ENCODE measurements at regions not wholly inside any gene's neighbourhood (a gene's known extent, or its start where the extent isn't known, plus 50 kb on each side); places are given as distances from the start of the nearest gene placed in this dataset.

DNA sequence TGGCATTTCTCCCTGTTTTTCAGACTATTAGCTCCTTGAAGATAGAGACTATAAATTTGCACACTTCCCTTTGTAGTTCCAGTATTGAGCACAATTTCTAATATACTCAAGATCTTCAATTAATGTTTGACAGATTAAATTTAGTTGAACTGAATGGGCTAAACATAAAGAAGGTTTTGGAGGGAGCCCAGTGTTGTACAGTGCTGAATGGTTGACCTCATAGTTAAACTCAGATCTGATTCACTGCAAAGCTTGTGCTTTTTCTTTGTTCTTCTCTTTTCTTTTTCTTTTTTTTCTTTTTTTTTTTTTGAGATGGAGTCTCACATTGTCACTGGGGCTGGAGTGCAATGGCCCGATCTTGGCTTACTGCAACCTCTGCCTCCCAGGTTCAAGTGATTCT, 411.7 kb upstream of the ZNF462 start:
- TF ChIP-seq, protein P1, sequence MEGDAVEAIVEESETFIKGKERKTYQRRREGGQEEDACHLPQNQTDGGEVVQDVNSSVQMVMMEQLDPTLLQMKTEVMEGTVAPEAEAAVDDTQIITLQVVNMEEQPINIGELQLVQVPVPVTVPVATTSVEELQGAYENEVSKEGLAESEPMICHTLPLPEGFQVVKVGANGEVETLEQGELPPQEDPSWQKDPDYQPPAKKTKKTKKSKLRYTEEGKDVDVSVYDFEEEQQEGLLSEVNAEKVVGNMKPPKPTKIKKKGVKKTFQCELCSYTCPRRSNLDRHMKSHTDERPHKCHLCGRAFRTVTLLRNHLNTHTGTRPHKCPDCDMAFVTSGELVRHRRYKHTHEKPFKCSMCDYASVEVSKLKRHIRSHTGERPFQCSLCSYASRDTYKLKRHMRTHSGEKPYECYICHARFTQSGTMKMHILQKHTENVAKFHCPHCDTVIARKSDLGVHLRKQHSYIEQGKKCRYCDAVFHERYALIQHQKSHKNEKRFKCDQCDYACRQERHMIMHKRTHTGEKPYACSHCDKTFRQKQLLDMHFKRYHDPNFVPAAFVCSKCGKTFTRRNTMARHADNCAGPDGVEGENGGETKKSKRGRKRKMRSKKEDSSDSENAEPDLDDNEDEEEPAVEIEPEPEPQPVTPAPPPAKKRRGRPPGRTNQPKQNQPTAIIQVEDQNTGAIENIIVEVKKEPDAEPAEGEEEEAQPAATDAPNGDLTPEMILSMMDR (conservative IDR thresholded peaks at IDR 0.05; ENCODE audit: low read depth, low read length): no peak
- H3K4me3 ChIP-seq (ENCODE audit: low read depth, low read length): no peak overlapping the region
- no peak for DNase-seq (ENCODE audit: low read depth)

DNA sequence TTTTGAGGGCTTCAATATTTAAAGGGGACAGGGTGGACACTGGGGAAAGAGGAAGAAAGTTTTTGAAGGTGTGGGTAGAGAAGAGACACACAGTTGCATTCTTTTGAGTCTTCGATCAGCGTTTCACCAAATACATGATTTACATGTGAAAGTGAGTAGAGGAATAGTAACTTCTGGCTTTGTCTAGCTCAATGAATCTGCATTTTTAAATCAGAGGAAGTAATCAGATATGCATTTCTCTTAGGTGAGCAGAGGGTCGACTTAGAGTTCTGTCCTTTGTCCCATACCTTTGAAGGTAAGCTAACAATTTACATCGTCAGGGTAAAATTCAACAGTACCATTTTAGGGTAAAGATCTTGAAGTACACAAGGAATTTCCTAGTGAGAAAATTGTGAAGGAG, 406.4 kb upstream of the ZNF462 start:
- no peak for DNase-seq (ENCODE audit: low read depth)
- TF ChIP-seq, protein P1 (conservative IDR thresholded peaks at IDR 0.05; ENCODE audit: low read depth, low read length): no peak
- H3K4me3 ChIP-seq (ENCODE audit: low read depth, low read length): no peak overlapping the region

DNA sequence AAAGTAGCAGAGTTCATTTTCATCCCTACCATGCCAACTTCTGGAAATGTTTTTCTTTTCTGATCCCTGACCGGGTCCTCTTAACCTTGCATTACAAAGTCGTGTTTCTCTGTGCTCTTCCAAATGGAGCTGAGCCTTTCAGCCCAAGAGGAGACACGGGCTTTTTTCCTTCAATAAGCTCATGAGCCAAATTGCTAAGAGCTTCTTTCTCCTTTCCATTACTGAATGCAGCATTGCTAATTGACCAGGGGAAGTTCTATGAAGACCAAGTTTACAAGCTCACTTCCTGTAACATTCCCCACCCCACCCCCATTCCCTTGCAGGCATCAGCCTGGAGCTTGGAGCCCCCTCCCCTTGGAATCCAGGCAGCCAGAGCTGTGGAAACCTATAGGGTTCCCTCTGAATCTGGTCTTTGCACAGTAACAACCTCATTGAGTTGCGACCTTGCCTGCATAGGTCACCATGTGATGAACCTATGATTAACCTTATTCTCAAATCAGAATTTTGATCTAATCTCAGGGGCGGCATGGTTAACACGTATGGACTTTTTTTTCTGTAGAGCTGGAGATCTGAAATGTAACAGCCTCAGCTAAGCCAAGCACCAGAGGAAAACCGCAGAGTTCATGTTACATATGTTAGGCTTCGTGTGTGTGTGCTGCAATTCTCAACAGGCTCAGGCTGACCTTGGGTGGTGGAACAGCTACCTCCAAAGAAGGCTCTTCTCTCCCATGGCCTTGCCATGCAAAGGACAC, 395.7 kb upstream of the ZNF462 start:
- TF ChIP-seq, protein P1 (conservative IDR thresholded peaks at IDR 0.05; ENCODE audit: low read depth, low read length): no peak
- no peak for DNase-seq (ENCODE audit: low read depth)
- H3K4me3 ChIP-seq (ENCODE audit: low read depth, low read length): no peak overlapping the region

DNA sequence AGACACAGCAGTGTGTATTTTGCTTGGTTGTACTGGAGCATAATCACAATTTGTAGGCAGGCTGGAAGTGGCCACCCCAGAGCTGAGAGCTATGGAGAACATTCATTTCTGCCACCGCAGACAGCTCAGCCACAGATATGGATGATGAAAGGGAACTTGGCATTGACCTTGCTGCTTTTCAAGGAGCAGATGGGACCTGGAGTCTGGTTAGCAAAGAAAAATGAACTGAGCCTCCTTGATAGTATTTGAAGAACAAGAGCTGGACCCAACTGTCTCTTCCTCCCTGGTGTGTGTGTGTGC, 395.2 kb upstream of the ZNF462 start:
- no peak overlapping the region for H3K4me3 ChIP-seq (ENCODE audit: low read depth, low read length)
- TF ChIP-seq, protein P1 (conservative IDR thresholded peaks at IDR 0.05; ENCODE audit: low read depth, low read length): no peak

DNA sequence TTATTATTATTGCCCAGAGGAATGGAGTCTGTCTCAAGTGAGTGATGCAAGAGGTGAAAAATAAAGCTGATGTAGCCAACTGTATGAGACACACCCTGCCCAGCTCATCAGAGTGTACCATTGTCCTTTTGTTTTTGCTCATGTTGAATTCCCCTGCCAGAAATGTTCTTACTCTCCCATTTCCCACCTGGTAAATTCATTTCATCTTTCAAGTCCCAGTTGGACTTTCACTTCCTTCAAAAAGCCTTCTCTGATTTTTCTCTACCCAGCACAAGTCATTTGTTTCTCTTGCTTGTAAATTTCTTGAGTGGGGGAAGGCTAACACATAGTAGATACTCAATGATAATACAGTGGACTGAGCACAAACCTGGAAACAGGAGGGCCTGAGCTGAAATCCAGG, 394.5 kb upstream of the ZNF462 start:
- TF ChIP-seq, protein P1 (conservative IDR thresholded peaks at IDR 0.05; ENCODE audit: low read depth, low read length): no peak
- H3K4me3 ChIP-seq (ENCODE audit: low read depth, low read length): no peak overlapping the region
- no peak for DNase-seq (ENCODE audit: low read depth)

More for the DNA sequence above, 395.2 kb upstream of the ZNF462 start:
- no peak for DNase-seq (ENCODE audit: low read depth)

DNA sequence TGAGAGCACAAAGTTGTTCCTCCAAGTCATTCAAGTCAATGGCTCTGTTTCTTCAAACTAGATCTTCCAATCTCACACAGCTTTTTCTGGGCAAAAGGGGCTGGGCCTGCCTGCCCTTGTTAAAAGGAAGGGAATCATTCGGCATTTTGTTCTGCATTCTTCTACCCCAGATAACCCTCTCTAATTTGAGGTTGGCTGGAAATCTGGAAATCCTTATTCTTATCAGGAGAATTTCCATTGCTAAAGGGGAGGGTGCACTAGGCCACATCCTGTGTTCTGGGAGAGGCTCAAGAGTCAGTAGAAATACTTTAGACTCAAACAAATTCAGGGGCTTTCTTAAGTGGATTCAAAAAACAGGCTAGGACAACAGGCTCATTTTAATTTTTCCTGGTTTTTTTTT, 384.7 kb upstream of the ZNF462 start:
- TF ChIP-seq, protein P1 (conservative IDR thresholded peaks at IDR 0.05; ENCODE audit: low read depth, low read length): no peak
- no peak overlapping the region for H3K4me3 ChIP-seq (ENCODE audit: low read depth, low read length)
- DNase-seq (ENCODE audit: low read depth): no peak

DNA sequence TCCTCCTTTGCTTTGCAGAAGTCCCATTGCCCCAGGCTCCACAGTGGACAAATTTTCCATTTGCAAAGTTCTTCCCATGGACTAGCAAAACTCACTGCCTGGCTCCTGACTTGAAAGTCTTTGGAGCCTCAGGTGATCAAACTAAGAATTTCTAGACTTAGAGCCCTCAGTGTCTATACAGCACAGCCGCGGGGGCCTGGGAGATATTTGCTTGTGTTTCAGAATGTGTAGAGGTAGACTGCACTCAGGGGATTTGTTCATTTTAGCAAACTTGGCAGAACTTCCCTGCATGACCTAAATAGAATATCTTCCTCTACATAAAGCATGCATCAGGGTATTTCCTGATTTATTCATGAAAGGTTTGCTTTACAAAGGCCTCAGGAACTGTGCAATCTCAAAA, 384.2 kb upstream of the ZNF462 start:
- no peak overlapping the region for H3K4me3 ChIP-seq (ENCODE audit: low read depth, low read length)
- TF ChIP-seq, protein P1 (conservative IDR thresholded peaks at IDR 0.05; ENCODE audit: low read depth, low read length): no peak
- DNase-seq (ENCODE audit: low read depth): no peak
